ENCODE measurements at regions not wholly inside any gene's neighbourhood (a gene's known extent, or its start where the extent isn't known, plus 50 kb on each side); places are given as distances from the start of the nearest gene placed in this dataset.

GRCh38 chr10:131363416-131363815 is 51.9 kb upstream of the TCERG1L start:
- TF ChIP-seq POLR2A (IDR thresholded peaks at IDR 0.05) (no peak), CTCF (IDR thresholded peaks at IDR 0.05) (no peak)

Measured in thyroid gland (tissue), 4 donors.